Liver (tissue), 8 donors: ENCODE measurements at regions not wholly inside any gene's neighbourhood (a gene's known extent, or its start where the extent isn't known, plus 50 kb on each side); places are given as distances from the start of the nearest gene placed in this dataset.

Source experiments
- DNase-seq: peaks from one replicate; pipeline ENCODE4 v3.0.0-alpha.2; 2017; ENCODE audit warnings: low spot score
- H3K27ac ChIP-seq, 2 donors: one replicate each; pipeline ENCODE4 v1.7.0; 2013; ENCODE audit warnings: inconsistent platforms in 2 of 2, low read length in 2 of 2, control low read depth in 1 of 2, low read depth in 1 of 2, mild to moderate bottlenecking in 1 of 2
- H3K27me3 ChIP-seq, 4 donors: one replicate each; pipeline versions ENCODE4 v1.6.1 to v1.7.0; 2013; ENCODE audit warnings: low read length in 3 of 4, inconsistent platforms in 1 of 4, mild to moderate bottlenecking in 1 of 4, moderate library complexity in 1 of 4; ENCODE audit not compliant: control insufficient read depth in 4 of 4, insufficient read depth in 4 of 4
- H3K36me3 ChIP-seq, 4 donors: one replicate each; pipeline versions ENCODE4 v1.6.1 to v1.7.0; 2013; ENCODE audit warnings: low read length in 3 of 4, mild to moderate bottlenecking in 3 of 4, low read depth in 1 of 4, moderate library complexity in 1 of 4; ENCODE audit not compliant: control insufficient read depth in 4 of 4, insufficient read depth in 3 of 4
- H3K4me1 ChIP-seq, 4 donors: one replicate each; pipeline versions ENCODE4 v1.6.1 to v1.7.0; 2013; ENCODE audit warnings: low read length in 3 of 4, mild to moderate bottlenecking in 3 of 4, moderate library complexity in 1 of 4; ENCODE audit not compliant: control insufficient read depth in 4 of 4, insufficient read depth in 4 of 4
- H3K4me3 ChIP-seq, 3 donors: one replicate each; pipeline versions ENCODE4 v1.6.1 to v1.7.0; 2013; ENCODE audit warnings: low read length in 3 of 3, control low read depth in 1 of 3, low read depth in 1 of 3, mild to moderate bottlenecking in 1 of 3
- H3K9ac ChIP-seq, 2 donors: one replicate each; pipeline ENCODE4 v1.7.0; 2013; ENCODE audit warnings: low read length in 2 of 2, mild to moderate bottlenecking in 2 of 2, moderate library complexity in 2 of 2, control low read depth in 1 of 2, low read depth in 1 of 2
- H3K9me3 ChIP-seq, 4 donors: one replicate each; pipeline versions ENCODE4 v1.6.1 to v1.7.0; 2013; ENCODE audit warnings: low read length in 3 of 4; ENCODE audit not compliant: control insufficient read depth in 4 of 4
- ATF3 ChIP-seq: IDR thresholded peaks from 2 replicates; pipeline ENCODE4 v1.6.1; 2016; ENCODE audit warnings: antibody characterized with exemption
- CTCF ChIP-seq: fragments of 150-350 bp; IDR thresholded peaks from 2 replicates; pipeline ENCODE4 v1.5.1; 2017; ENCODE audit warnings: improper control_type of control experiment, low read depth, low read length; ENCODE audit not compliant: missing input control
- FOXA2 ChIP-seq: IDR thresholded peaks from 2 replicates; pipeline ENCODE4 v1.6.1; 2016; ENCODE audit warnings: antibody characterized with exemption
- GABPA ChIP-seq, 2 donors: IDR thresholded peaks in 1 of 2; conservative IDR thresholded peaks in 1 of 2; 2 replicates each; pipeline ENCODE4 v1.6.1; 2016; ENCODE audit warnings: antibody characterized with exemption in 2 of 2, mild to moderate bottlenecking in 1 of 2, moderate library complexity in 1 of 2
- HNF4A ChIP-seq, 2 donors: conservative IDR thresholded peaks; 2 replicates each; pipeline ENCODE4 v1.6.1; 2016; ENCODE audit warnings: antibody characterized with exemption in 2 of 2, mild to moderate bottlenecking in 2 of 2
- HNF4G ChIP-seq: IDR thresholded peaks from 2 replicates; pipeline ENCODE4 v1.6.1; 2016; ENCODE audit warnings: antibody characterized with exemption
- JUND ChIP-seq, 2 donors: IDR thresholded peaks; 2 replicates each; pipeline ENCODE4 v1.6.1; 2016; ENCODE audit warnings: antibody characterized with exemption in 2 of 2
- MAX ChIP-seq: IDR thresholded peaks from 2 replicates; pipeline ENCODE4 v1.6.1; 2016; ENCODE audit warnings: antibody characterized with exemption
- NR2F2 ChIP-seq: IDR thresholded peaks from 2 replicates; pipeline ENCODE4 v1.6.1; 2016; ENCODE audit warnings: antibody characterized with exemption
- RAD21 ChIP-seq, 2 donors: IDR thresholded peaks; 2 replicates each; pipeline ENCODE4 v1.6.1; 2016; ENCODE audit warnings: antibody characterized with exemption in 2 of 2, mild to moderate bottlenecking in 2 of 2
- REST ChIP-seq: IDR thresholded peaks from 2 replicates; pipeline ENCODE4 v1.6.1; 2016; ENCODE audit warnings: antibody characterized with exemption, mild to moderate bottlenecking
- RXRA ChIP-seq, 2 donors: IDR thresholded peaks; 2 replicates each; pipeline ENCODE4 v1.6.1; 2017 to 2018; ENCODE audit warnings: antibody characterized with exemption in 2 of 2, mild to moderate bottlenecking in 1 of 2
- SP1 ChIP-seq: IDR thresholded peaks from 2 replicates; pipeline ENCODE4 v1.6.1; 2018; ENCODE audit warnings: antibody characterized with exemption, mild to moderate bottlenecking
- TAF1 ChIP-seq: conservative IDR thresholded peaks from 2 replicates; pipeline ENCODE4 v1.6.1; 2016; ENCODE audit warnings: antibody characterized with exemption, mild to moderate bottlenecking
- YY1 ChIP-seq: IDR thresholded peaks from 2 replicates; pipeline ENCODE4 v1.6.1; 2016; ENCODE audit warnings: antibody characterized with exemption, mild to moderate bottlenecking
- ZBTB33 ChIP-seq: IDR thresholded peaks from 2 replicates; pipeline ENCODE4 v1.6.1; 2016; ENCODE audit warnings: antibody characterized with exemption
- WGBS: extraction: QIAGEN DNeasy Blood & Tissue Kit; methylation state at CpG from one replicate; pipeline ENCODE4 v1.1.7; 2013; 5-methylcytosine and 5-hydroxymethylcytosine counted together
- donor health status: healthy.
- donor health status: healthy.
- donor health status: healthy.
- donor health status: healthy.
- donor health status: healthy.

- TF ChIP-seq TAF1 (no peak), HNF4A (conservative IDR thresholded peaks at IDR 0.05) (no peak), FOXA2 (no peak), NR2F2 (no peak), MAX (no peak), GABPA (IDR thresholded peaks at IDR 0.05 in 1 of 2, conservative IDR thresholded peaks at IDR 0.05 in 1 of 2) (no peak), CTCF (no peak), RXRA (IDR thresholded peaks at IDR 0.05) (no peak), ATF3 (no peak), ZBTB33 (no peak), RAD21 (IDR thresholded peaks at IDR 0.05) (no peak), REST (no peak)
- Histone ChIP-seq H3K27me3 (no peaks in the 10 kb centered on the region), H3K4me1 (peaks cover 0 to 7% (median 3%) of the 10 kb centered on the region in 4 donors), H3K36me3 (no peaks in the 10 kb centered on the region), H3K9me3 (no peaks in the 10 kb centered on the region), H3K9ac (no peak overlapping the region), H3K4me3 (no peak overlapping the region), H3K27ac (no peak overlapping the region)
- no peak for DNase-seq
- 95% methylated on average over 6 of the region's 6 CpGs for WGBS
These were observed 71.6 kb downstream of the CCDC71L start for GRCh38 chr7:106589198-106589879.

- Histone ChIP-seq H3K36me3 (no peaks in the 10 kb centered on the region), H3K4me1 (peaks cover 0 to 7% (median 3%) of the 10 kb centered on the region in 4 donors), H3K27ac (no peak overlapping the region), H3K9ac (no peak overlapping the region), H3K9me3 (no peaks in the 10 kb centered on the region), H3K27me3 (no peaks in the 10 kb centered on the region), H3K4me3 (no peak overlapping the region)
- 95% methylated on average over 10 of the region's 10 CpGs for WGBS
- DNase-seq = no peak
- TF ChIP-seq HNF4A (conservative IDR thresholded peaks at IDR 0.05) (no peak), ZBTB33 (no peak), JUND (IDR thresholded peaks at IDR 0.05) (no peak), HNF4G (no peak), TAF1 (no peak), SP1 (no peak), YY1 (no peak), NR2F2 (no peak), RXRA (IDR thresholded peaks at IDR 0.05) (no peak), FOXA2 (no peak), CTCF (no peak), ATF3 (no peak)
These were observed 72.3 kb downstream of the CCDC71L start for GRCh38 chr7:106588422-106589197.
